ENCODE measurements at regions not wholly inside any gene's neighbourhood (a gene's known extent, or its start where the extent isn't known, plus 50 kb on each side); places are given as distances from the start of the nearest gene placed in this dataset.

GRCh38 chr6:19898141-19898740 is 61.1 kb downstream of the ID4 start:
- no peak overlapping the region for H4K5ac ChIP-seq (ENCODE audit: insufficient read length, low read depth, low read length)
- no peak overlapping the region for H3K14ac ChIP-seq (ENCODE audit: insufficient read length)
- no peaks in the 10 kb centered on the region for H4K20me1 ChIP-seq (replicated peaks in 1 of 2; ENCODE audit: control insufficient read depth in 1 of 2, insufficient read depth in 2 of 2, low read length in 2 of 2)
- H2AK5ac ChIP-seq (ENCODE audit: low read depth, low read length) = no peak overlapping the region
- no peaks in the 10 kb centered on the region for H3K79me1 ChIP-seq (ENCODE audit: low read depth, low read length)
- WGBS, 2 experiments (ENCODE audit: extremely low coverage in 1 of 2, insufficient coverage in 1 of 2, insufficient read length in 1 of 2, insufficient replicate concordance in 2 of 2, low coverage in 1 of 2, low lambda C conversion rate in 2 of 2, missing lambda C conversion rate in 1 of 2) = 64% methylated on average over 4 of the region's 4 CpGs; no CpG with 5 or more reads in 1 of the 2 experiments
- no peaks in the 10 kb centered on the region for H3K4me1 ChIP-seq (replicated peaks in 1 of 4; ENCODE audit: control insufficient read depth in 3 of 4, insufficient read depth in 4 of 4, low read length in 3 of 4)
- TF ChIP-seq SIX5 (IDR thresholded peaks at IDR 0.05; ENCODE audit: low read depth, low read length) (no peak), GABPA (IDR thresholded peaks at IDR 0.05; ENCODE audit: borderline replicate concordance, insufficient read depth, low read length) (no peak), ASH2L (IDR thresholded peaks at IDR 0.05; ENCODE audit: low read length) (no peak), POLR2A (IDR thresholded peaks at IDR 0.05; ENCODE audit: control extremely low read depth in 1 of 2, low read depth in 2 of 2, low read length in 2 of 2) (no peak), ATF3 (IDR thresholded peaks at IDR 0.05; ENCODE audit: insufficient read depth, low read depth, low read length) (no peak), PHF8 (conservative IDR thresholded peaks at IDR 0.05; ENCODE audit: low read depth, low read length) (no peak), TBP (IDR thresholded peaks at IDR 0.05; ENCODE audit: low read depth, low read length) (no peak)
- POLR2A ChIA-PET (ENCODE audit: partially characterized antibody) = interaction anchor here (1.0 kb wide), 1 partner anchor 61 kb away, joined by 4 read pairs; the partner anchor contains the start of gene ID4
- no peak overlapping the region for H3K4me2 ChIP-seq (ENCODE audit: insufficient read depth in 1 of 2, low read depth in 2 of 2, low read length in 2 of 2)
- H3K27me3 ChIP-seq (replicated peaks in 1 of 4; ENCODE audit: control insufficient read depth in 3 of 4, extremely low read depth in 1 of 4, insufficient read depth in 3 of 4, low read length in 3 of 4) = no peaks in the 10 kb centered on the region; a peak in 1 of 7 replicates
- H3K9ac ChIP-seq (replicated peaks in 1 of 4; ENCODE audit: extremely low read depth in 1 of 4, low read depth in 3 of 4, low read length in 3 of 4) = no peak overlapping the region
- H3K36me3 ChIP-seq (ENCODE audit: control insufficient read depth in 2 of 4, insufficient read depth in 4 of 4, low read length in 3 of 4) = no peaks in the 10 kb centered on the region
- no peak overlapping the region for H3K4me3 ChIP-seq (ENCODE audit: extremely low read depth in 1 of 4, insufficient read depth in 2 of 4, low read depth in 3 of 4, low read length in 4 of 4)
- H3K79me2 ChIP-seq (ENCODE audit: control insufficient read depth in 1 of 2, insufficient read depth in 2 of 2, low read length in 2 of 2) = no peaks in the 10 kb centered on the region
- H2BK15ac ChIP-seq (ENCODE audit: low read length) = no peak overlapping the region
- H3K18ac ChIP-seq (ENCODE audit: extremely low read depth, low read length) = no peak overlapping the region
- H3K23me2 ChIP-seq (ENCODE audit: low read depth, low read length) = no peaks in the 10 kb centered on the region
- CTCF ChIA-PET (ENCODE audit: partially characterized antibody) = interaction anchor here (0.6 kb wide), 1 partner anchor 80 kb away, joined by 3 read pairs; no protein-coding TSS in a partner anchor
- no peak overlapping the region for H2BK120ac ChIP-seq (replicated peaks; ENCODE audit: low read depth, low read length)
- no peak for FAIRE-seq
- H3K56ac ChIP-seq (replicated peaks; ENCODE audit: insufficient read length, low read depth, low read length) = no peak overlapping the region
- H2BK12ac ChIP-seq (ENCODE audit: low read depth, low read length) = no peak overlapping the region
- H4K8ac ChIP-seq (ENCODE audit: extremely low read depth, insufficient read depth, low read length) = no peak overlapping the region
- H3K9me3 ChIP-seq (ENCODE audit: insufficient read depth in 2 of 2, low read depth in 1 of 2, low read length in 1 of 2) = no peaks in the 10 kb centered on the region
- DNase-seq (ENCODE audit: low read depth in 1 of 2, low spot score in 2 of 2) = no peak
- H4K91ac ChIP-seq (replicated peaks; ENCODE audit: insufficient read length, low read length) = no peak overlapping the region
- no peak overlapping the region for H3K23ac ChIP-seq (ENCODE audit: insufficient read length)
- no peak overlapping the region for H2BK20ac ChIP-seq (ENCODE audit: low read length)
- H3K27ac ChIP-seq (ENCODE audit: low read depth, low read length) = no peak overlapping the region
- no peak overlapping the region for H3K4ac ChIP-seq (replicated peaks; ENCODE audit: insufficient read length, low read depth, low read length)
- H2AFZ ChIP-seq (ENCODE audit: low read length) = no peak overlapping the region
- no peak overlapping the region for H2BK5ac ChIP-seq (ENCODE audit: low read depth, low read length)

Measured in H1 (cell line).